OCI-LY7 (cell line): ENCODE measurements at regions not wholly inside any gene's neighbourhood (a gene's known extent, or its start where the extent isn't known, plus 50 kb on each side); places are given as distances from the start of the nearest gene placed in this dataset.

Experiments used
- CTCF ChIP-seq: fragments of 200-600 bp; sonication (generic); conservative IDR thresholded peaks from 2 replicates; pipeline ENCODE4 v1.5.1; 2014; ENCODE audit warnings: mild to moderate bottlenecking, antibody characterized with exemption, low read length, moderate library complexity, mixed read lengths
- EZH2phosphoT487 ChIP-seq: fragments of 200-600 bp; sonication (generic); IDR thresholded peaks from 2 replicates; pipeline ENCODE4 v1.6.1; 2018; ENCODE audit warnings: low read depth, borderline replicate concordance, mild to moderate bottlenecking, mixed run types, antibody characterized with exemption, low read length, moderate library complexity, mixed read lengths

GRCh38 chr9:118883411-118883810, 485.8 kb downstream of the BRINP1 start:
- TF ChIP-seq CTCF: no peak
- no peak for TF ChIP-seq EZH2phosphoT487
